ENCODE measurements at regions not wholly inside any gene's neighbourhood (a gene's known extent, or its start where the extent isn't known, plus 50 kb on each side); places are given as distances from the start of the nearest gene placed in this dataset.

DNA sequence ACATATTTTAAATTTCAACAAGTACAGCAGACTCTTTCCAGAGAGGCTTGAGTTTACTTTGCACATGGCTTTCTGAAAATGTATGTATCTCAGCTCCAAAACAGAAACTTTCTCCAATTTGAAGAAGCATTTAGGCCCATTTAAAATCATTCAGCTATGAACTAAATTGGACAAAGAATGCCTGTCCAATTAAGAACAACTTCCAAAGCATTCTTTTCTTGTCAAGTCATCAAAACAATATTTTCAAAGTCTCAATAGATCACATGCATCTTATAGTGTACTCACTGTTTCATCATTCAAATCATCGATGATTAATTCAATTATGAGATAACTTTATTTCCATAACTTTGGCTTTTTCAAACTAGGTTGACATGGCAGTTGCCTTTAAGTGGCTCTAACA is 95.2 kb downstream of the KBTBD8 start:
- no peaks in the 10 kb centered on the region for H3K36me3 Mint-ChIP-seq

GRCh38 chr3:67094167-67094566 is 96.1 kb downstream of the KBTBD8 start:
- H3K9me3 Mint-ChIP-seq, result no peaks in the 10 kb centered on the region
- CTCF ChIA-PET, result interaction anchor here (0.7 to 2.3 kb wide), 3 partner anchors 20 to 156 kb away, joined by 3 to 9 read pairs (median 3); no protein-coding TSS in a partner anchor
- H3K27ac Mint-ChIP-seq, result no peak overlapping the region
- H3K36me3 Mint-ChIP-seq, result no peaks in the 10 kb centered on the region
- DNase-seq (ENCODE audit: low spot score) (no peak), ATAC-seq (no peak)
- TF ChIP-seq ATF3 (CRISPR knock-in tag; conservative IDR thresholded peaks at IDR 0.05), result no peak
- no peak for TF ChIP-seq TEAD4 (CRISPR knock-in tag; IDR thresholded peaks at IDR 0.05)
- TF ChIP-seq, protein P1, sequence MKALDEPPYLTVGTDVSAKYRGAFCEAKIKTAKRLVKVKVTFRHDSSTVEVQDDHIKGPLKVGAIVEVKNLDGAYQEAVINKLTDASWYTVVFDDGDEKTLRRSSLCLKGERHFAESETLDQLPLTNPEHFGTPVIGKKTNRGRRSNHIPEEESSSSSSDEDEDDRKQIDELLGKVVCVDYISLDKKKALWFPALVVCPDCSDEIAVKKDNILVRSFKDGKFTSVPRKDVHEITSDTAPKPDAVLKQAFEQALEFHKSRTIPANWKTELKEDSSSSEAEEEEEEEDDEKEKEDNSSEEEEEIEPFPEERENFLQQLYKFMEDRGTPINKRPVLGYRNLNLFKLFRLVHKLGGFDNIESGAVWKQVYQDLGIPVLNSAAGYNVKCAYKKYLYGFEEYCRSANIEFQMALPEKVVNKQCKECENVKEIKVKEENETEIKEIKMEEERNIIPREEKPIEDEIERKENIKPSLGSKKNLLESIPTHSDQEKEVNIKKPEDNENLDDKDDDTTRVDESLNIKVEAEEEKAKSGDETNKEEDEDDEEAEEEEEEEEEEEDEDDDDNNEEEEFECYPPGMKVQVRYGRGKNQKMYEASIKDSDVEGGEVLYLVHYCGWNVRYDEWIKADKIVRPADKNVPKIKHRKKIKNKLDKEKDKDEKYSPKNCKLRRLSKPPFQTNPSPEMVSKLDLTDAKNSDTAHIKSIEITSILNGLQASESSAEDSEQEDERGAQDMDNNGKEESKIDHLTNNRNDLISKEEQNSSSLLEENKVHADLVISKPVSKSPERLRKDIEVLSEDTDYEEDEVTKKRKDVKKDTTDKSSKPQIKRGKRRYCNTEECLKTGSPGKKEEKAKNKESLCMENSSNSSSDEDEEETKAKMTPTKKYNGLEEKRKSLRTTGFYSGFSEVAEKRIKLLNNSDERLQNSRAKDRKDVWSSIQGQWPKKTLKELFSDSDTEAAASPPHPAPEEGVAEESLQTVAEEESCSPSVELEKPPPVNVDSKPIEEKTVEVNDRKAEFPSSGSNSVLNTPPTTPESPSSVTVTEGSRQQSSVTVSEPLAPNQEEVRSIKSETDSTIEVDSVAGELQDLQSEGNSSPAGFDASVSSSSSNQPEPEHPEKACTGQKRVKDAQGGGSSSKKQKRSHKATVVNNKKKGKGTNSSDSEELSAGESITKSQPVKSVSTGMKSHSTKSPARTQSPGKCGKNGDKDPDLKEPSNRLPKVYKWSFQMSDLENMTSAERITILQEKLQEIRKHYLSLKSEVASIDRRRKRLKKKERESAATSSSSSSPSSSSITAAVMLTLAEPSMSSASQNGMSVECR (CRISPR knock-in tag; IDR thresholded peaks at IDR 0.05; ENCODE audit: borderline replicate concordance), result no peak
- no peak for TF ChIP-seq TP53 (CRISPR knock-in tag; IDR thresholded peaks at IDR 0.05)
- TF ChIP-seq CTCF (IDR thresholded peaks at IDR 0.05), result no peak
- H3K4me1 Mint-ChIP-seq, result peaks cover 18% of the 10 kb centered on the region
- no peak overlapping the region for H3K4me3 Mint-ChIP-seq
- no peaks in the 10 kb centered on the region for H3K27me3 Mint-ChIP-seq (ENCODE audit: low read depth)
- POLR2A ChIA-PET, result no interaction called here

More for the DNA sequence above, 95.2 kb downstream of the KBTBD8 start:
- DNase-seq (ENCODE audit: low spot score), result no peak
- no peak overlapping the region for H3K27ac Mint-ChIP-seq
- CTCF ChIA-PET, result interaction anchor here (2.3 kb wide), 1 partner anchor 21 kb away, joined by 9 read pairs; no protein-coding TSS in a partner anchor
- TF ChIP-seq NFYB (CRISPR knock-in tag; conservative IDR thresholded peaks at IDR 0.05; ENCODE audit: low read depth) (no peak), TCF7 (CRISPR knock-in tag; IDR thresholded peaks at IDR 0.05; ENCODE audit: low read depth) (no peak), ATF1 (CRISPR knock-in tag; IDR thresholded peaks at IDR 0.05) (no peak), GRHL2 (CRISPR knock-in tag; IDR thresholded peaks at IDR 0.05; ENCODE audit: insufficient replicate concordance, severe bottlenecking) (no peak), MYBL2 (CRISPR knock-in tag; IDR thresholded peaks at IDR 0.05) (no peak), CDX4 (CRISPR knock-in tag; IDR thresholded peaks at IDR 0.05; ENCODE audit: borderline replicate concordance) (no peak), MXD4 (CRISPR knock-in tag; IDR thresholded peaks at IDR 0.05; ENCODE audit: borderline replicate concordance) (no peak), TEAD4 (CRISPR knock-in tag; IDR thresholded peaks at IDR 0.05) (no peak), JAZF1 (CRISPR knock-in tag; IDR thresholded peaks at IDR 0.05) (no peak)
- TF ChIP-seq, protein P2, sequence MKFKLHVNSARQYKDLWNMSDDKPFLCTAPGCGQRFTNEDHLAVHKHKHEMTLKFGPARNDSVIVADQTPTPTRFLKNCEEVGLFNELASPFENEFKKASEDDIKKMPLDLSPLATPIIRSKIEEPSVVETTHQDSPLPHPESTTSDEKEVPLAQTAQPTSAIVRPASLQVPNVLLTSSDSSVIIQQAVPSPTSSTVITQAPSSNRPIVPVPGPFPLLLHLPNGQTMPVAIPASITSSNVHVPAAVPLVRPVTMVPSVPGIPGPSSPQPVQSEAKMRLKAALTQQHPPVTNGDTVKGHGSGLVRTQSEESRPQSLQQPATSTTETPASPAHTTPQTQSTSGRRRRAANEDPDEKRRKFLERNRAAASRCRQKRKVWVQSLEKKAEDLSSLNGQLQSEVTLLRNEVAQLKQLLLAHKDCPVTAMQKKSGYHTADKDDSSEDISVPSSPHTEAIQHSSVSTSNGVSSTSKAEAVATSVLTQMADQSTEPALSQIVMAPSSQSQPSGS (CRISPR knock-in tag; IDR thresholded peaks at IDR 0.05; ENCODE audit: borderline replicate concordance, low read depth), result no peak
- TF ChIP-seq, protein P3, sequence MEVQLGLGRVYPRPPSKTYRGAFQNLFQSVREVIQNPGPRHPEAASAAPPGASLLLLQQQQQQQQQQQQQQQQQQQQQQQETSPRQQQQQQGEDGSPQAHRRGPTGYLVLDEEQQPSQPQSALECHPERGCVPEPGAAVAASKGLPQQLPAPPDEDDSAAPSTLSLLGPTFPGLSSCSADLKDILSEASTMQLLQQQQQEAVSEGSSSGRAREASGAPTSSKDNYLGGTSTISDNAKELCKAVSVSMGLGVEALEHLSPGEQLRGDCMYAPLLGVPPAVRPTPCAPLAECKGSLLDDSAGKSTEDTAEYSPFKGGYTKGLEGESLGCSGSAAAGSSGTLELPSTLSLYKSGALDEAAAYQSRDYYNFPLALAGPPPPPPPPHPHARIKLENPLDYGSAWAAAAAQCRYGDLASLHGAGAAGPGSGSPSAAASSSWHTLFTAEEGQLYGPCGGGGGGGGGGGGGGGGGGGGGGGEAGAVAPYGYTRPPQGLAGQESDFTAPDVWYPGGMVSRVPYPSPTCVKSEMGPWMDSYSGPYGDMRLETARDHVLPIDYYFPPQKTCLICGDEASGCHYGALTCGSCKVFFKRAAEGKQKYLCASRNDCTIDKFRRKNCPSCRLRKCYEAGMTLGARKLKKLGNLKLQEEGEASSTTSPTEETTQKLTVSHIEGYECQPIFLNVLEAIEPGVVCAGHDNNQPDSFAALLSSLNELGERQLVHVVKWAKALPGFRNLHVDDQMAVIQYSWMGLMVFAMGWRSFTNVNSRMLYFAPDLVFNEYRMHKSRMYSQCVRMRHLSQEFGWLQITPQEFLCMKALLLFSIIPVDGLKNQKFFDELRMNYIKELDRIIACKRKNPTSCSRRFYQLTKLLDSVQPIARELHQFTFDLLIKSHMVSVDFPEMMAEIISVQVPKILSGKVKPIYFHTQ (CRISPR knock-in tag; IDR thresholded peaks at IDR 0.05), result no peak
- TF ChIP-seq, protein P4, sequence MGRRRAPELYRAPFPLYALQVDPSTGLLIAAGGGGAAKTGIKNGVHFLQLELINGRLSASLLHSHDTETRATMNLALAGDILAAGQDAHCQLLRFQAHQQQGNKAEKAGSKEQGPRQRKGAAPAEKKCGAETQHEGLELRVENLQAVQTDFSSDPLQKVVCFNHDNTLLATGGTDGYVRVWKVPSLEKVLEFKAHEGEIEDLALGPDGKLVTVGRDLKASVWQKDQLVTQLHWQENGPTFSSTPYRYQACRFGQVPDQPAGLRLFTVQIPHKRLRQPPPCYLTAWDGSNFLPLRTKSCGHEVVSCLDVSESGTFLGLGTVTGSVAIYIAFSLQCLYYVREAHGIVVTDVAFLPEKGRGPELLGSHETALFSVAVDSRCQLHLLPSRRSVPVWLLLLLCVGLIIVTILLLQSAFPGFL (CRISPR knock-in tag; IDR thresholded peaks at IDR 0.05; ENCODE audit: borderline replicate concordance), result no peak
- TF ChIP-seq, protein P5, sequence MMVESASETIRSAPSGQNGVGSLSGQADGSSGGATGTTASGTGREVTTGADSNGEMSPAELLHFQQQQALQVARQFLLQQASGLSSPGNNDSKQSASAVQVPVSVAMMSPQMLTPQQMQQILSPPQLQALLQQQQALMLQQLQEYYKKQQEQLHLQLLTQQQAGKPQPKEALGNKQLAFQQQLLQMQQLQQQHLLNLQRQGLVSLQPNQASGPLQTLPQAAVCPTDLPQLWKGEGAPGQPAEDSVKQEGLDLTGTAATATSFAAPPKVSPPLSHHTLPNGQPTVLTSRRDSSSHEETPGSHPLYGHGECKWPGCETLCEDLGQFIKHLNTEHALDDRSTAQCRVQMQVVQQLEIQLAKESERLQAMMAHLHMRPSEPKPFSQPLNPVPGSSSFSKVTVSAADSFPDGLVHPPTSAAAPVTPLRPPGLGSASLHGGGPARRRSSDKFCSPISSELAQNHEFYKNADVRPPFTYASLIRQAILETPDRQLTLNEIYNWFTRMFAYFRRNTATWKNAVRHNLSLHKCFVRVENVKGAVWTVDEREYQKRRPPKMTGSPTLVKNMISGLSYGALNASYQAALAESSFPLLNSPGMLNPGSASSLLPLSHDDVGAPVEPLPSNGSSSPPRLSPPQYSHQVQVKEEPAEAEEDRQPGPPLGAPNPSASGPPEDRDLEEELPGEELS (CRISPR knock-in tag; IDR thresholded peaks at IDR 0.05), result no peak
- TF ChIP-seq, protein P6, sequence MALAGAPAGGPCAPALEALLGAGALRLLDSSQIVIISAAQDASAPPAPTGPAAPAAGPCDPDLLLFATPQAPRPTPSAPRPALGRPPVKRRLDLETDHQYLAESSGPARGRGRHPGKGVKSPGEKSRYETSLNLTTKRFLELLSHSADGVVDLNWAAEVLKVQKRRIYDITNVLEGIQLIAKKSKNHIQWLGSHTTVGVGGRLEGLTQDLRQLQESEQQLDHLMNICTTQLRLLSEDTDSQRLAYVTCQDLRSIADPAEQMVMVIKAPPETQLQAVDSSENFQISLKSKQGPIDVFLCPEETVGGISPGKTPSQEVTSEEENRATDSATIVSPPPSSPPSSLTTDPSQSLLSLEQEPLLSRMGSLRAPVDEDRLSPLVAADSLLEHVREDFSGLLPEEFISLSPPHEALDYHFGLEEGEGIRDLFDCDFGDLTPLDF (CRISPR knock-in tag; IDR thresholded peaks at IDR 0.05), result no peak
- H3K4me3 Mint-ChIP-seq, result no peak overlapping the region
- H3K9me3 Mint-ChIP-seq, result peaks cover under 1% of the 10 kb centered on the region; the same call in 1 of the 2 replicates
- no peaks in the 10 kb centered on the region for H3K27me3 Mint-ChIP-seq (ENCODE audit: low read depth)
- H3K4me1 Mint-ChIP-seq, result peaks cover 18% of the 10 kb centered on the region
- no peak for ATAC-seq
- POLR2A ChIA-PET, result no interaction called here

All from WTC11 (cell line).